Heart right ventricle (tissue), 16 donors: ENCODE measurements at regions not wholly inside any gene's neighbourhood (a gene's known extent, or its start where the extent isn't known, plus 50 kb on each side); places are given as distances from the start of the nearest gene placed in this dataset.

Experiments used
- ATAC-seq, 8 donors: fragments of 200-7000 bp; cut with Tn5 transposase; one replicate each; pipeline ENCODE4 v1.9.1; 2020; ENCODE audit warnings: mild to moderate bottlenecking in 8 of 8, moderate library complexity in 8 of 8, moderate number of reproducible peaks in 1 of 8
- DNase-seq, 2 donors: peaks; one replicate each; pipeline ENCODE4 v3.0.0-alpha.2; 2020
- H3K27ac ChIP-seq, 10 donors: fragments of 200-600 bp; sonication (generic) in 2 of 10; one replicate each; pipeline versions ENCODE4 v1.5.0 to v1.8.0; 2020 to 2022; ENCODE audit warnings: mild to moderate bottlenecking in 3 of 10
- H3K27me3 ChIP-seq, 7 donors: fragments of 200-600 bp; one replicate each; pipeline ENCODE4 v1.8.0; 2021 to 2022; ENCODE audit warnings: mild to moderate bottlenecking in 2 of 7
- H3K36me3 ChIP-seq, 9 donors: fragments of 200-600 bp; sonication (generic) in 1 of 9; one replicate each; pipeline versions ENCODE4 v1.5.0 to v1.8.0; 2020 to 2022; ENCODE audit warnings: mild to moderate bottlenecking in 2 of 9
- H3K4me1 ChIP-seq, 9 donors: fragments of 200-600 bp; sonication (generic) in 1 of 9; one replicate each; pipeline versions ENCODE4 v1.5.0 to v1.8.0; 2020 to 2022; ENCODE audit warnings: mild to moderate bottlenecking in 4 of 9
- H3K4me3 ChIP-seq, 10 donors: fragments of 200-600 bp; sonication (generic) in 2 of 10; one replicate each; pipeline versions ENCODE4 v1.5.0 to v1.8.0; 2020 to 2022; ENCODE audit warnings: mild to moderate bottlenecking in 7 of 10, moderate library complexity in 2 of 10
- H3K9me3 ChIP-seq, 11 donors: fragments of 200-600 bp in 10 of 11; sonication (generic) in 2 of 11; one replicate each; pipeline versions ENCODE4 v1.5.0 to v1.8.0; 2013 to 2022; ENCODE audit warnings: mild to moderate bottlenecking in 2 of 11, control low read depth in 1 of 11, moderate library complexity in 1 of 11
- WGBS, 2 donors: extraction: QIAGEN DNeasy Blood & Tissue Kit; methylation state at CpG; one replicate each; pipeline ENCODE4 v1.1.7; 2013; ENCODE audit warnings: inconsistent platforms in 1 of 2; 5-methylcytosine and 5-hydroxymethylcytosine counted together
- intact Hi-C, 10 donors: fragments of 100-400 bp; cut with DNase I; formaldehyde crosslinking; loops; one replicate each; pipeline versions ENCODE4 v1.11.1 to v1.14.2; 2022
- TF ChIP-seq, protein P1 (sequence below), 9 donors: fragments of 200-600 bp; sonication (generic) in 2 of 9; IDR thresholded peaks; one replicate each; pipeline versions ENCODE4 v1.5.0 to v1.8.0; 2021 to 2022; ENCODE audit warnings: antibody characterized with exemption in 9 of 9, mild to moderate bottlenecking in 5 of 9, moderate library complexity in 1 of 9
- donor health status: Arrhythmogenic right ventricular cardiomyopathy.
- donor health status: ischemic (EF 13 %, LVEDD 7.1; RV severe dilation, severe dysfunction).
- donor health status: healthy with polysubstance abuse.
- donor health status: DM: no; HTN: yes; CAD: no.
- donor health status: DM: no; HTN: no; CAD: no.
- donor health status: ischemic (EF 25% LVEDD 6.9; RV normal size, moderate dysfunction).
- donor health status: ischemic (EF 25% LVEDD 5.7; RV mildly dilated, moderate dysfunction).
- donor health status: healthy.
- donor health status: DM: yes; HTN: yes; CAD: no.
- donor health status: Ischemic cardiomyopathy.
- donor health status: ischemic (EF 35%, LVEDD 5.7; RV mildly dilated, moderate dysfunction).
- donor health status: nonischemic (EF 11% LVEDD 7.7; RV severe dilation, severe dysfunction).
- donor health status: DM: yes; HTN: yes; CAD: no.
- donor health status: PGD.
- donor health status: ischemic (EF 29% LVEDD 5.4; RV normal size, mild dysfunction).
- donor health status: nonischemic (EF 23%, LVEDD 6.1; RV moderate dilation, normal function).

DNA sequence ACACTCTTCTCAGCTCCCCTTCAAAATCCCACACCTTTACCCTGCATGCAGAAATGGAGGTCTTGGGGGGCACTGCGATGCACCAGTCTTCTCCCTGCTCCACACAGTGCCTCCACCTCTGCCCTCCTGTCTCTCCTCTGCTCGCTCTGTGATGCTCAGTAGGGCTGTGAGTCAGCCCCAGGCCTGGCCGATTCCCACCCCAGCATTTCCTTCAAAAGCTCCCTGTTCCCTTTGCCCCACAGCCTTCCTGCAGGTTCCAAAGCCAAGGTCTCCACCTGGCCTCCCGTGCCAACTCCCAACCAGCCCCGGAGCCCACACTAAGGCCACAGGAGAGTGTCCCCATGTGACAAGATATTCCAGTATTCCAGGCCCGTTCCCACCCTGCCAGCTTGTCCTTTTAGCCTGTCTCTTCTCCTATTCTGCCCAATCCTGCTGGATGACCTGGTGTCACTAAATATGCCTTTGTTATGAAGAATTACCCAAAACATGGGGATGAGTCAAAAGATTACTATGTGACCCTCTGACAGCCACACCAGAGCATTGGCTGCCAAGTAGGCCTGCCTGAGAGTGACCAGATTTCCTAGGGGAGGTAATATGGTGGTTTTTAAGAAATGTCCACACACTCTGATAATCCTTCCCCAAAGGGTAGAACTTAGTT lies 118.9 kb upstream of the NXT1 start:
- peaks cover 0 to 8% (median 0%) of the 10 kb centered on the region in 11 donors for H3K9me3 ChIP-seq
- H3K36me3 ChIP-seq: no peaks in the 10 kb centered on the region
- no peak for DNase-seq
- TF ChIP-seq, protein P1, sequence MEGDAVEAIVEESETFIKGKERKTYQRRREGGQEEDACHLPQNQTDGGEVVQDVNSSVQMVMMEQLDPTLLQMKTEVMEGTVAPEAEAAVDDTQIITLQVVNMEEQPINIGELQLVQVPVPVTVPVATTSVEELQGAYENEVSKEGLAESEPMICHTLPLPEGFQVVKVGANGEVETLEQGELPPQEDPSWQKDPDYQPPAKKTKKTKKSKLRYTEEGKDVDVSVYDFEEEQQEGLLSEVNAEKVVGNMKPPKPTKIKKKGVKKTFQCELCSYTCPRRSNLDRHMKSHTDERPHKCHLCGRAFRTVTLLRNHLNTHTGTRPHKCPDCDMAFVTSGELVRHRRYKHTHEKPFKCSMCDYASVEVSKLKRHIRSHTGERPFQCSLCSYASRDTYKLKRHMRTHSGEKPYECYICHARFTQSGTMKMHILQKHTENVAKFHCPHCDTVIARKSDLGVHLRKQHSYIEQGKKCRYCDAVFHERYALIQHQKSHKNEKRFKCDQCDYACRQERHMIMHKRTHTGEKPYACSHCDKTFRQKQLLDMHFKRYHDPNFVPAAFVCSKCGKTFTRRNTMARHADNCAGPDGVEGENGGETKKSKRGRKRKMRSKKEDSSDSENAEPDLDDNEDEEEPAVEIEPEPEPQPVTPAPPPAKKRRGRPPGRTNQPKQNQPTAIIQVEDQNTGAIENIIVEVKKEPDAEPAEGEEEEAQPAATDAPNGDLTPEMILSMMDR (IDR thresholded peaks at IDR 0.05): no peak
- H3K4me3 ChIP-seq: no peak overlapping the region
- no peak for ATAC-seq
- intact Hi-C loops: loop anchor here in 8 of 10 donors (5.0 to 10.0 kb wide), 7 partner anchors 47 to 539 kb away; no protein-coding TSS in a partner anchor
- H3K27me3 ChIP-seq: peaks cover 0 to 4% (median 0%) of the 10 kb centered on the region in 7 donors
- H3K27ac ChIP-seq: no peak overlapping the region
- H3K4me1 ChIP-seq: peaks cover 0 to 22% (median 9%) of the 10 kb centered on the region in 9 donors
- WGBS, 2 donors: 88 to 96% methylated on average over 6 of the region's 6 CpGs

DNA sequence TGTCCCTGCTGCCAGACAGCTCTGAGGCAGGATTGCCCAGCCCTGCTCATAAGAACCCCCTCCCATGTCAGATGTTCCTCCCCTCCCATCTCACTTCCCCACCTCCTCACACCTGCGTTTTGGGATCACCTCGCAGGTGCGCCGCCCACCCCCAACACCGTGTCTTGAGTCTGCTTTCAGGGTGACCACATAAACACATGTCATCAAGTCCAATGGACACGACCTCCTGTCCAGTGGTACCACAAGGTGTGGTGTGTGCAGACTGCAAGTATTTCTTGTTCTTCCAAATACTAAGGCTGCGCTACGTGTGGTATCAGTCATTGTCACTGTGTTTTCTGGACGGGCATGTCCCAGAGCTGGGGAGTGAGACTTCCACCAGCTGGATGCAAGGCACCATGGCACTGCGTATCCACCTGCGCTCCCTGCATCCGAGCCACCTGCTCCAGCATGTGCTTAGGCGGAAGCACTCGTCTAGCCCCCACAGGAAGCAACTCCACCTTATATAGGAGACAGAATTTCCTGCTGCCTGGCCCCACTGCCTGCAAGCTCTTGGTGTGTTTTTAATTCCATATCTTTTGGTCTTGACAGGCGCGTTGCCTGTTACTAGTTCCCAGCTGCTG lies 119.7 kb upstream of the NXT1 start:
- WGBS, 2 donors: 82 to 84% methylated on average over 16 of the region's 16 CpGs
- ATAC-seq (no peak), DNase-seq (no peak)
- Histone ChIP-seq H3K9me3 (peaks cover 0 to 8% (median 0%) of the 10 kb centered on the region in 11 donors), H3K27me3 (peaks cover 0 to 4% (median 0%) of the 10 kb centered on the region in 7 donors), H3K4me3 (no peak overlapping the region), H3K4me1 (peaks cover 0 to 22% (median 9%) of the 10 kb centered on the region in 9 donors), H3K27ac (no peak overlapping the region), H3K36me3 (no peaks in the 10 kb centered on the region)
- TF ChIP-seq, protein P1 (IDR thresholded peaks at IDR 0.05): no peak
- intact Hi-C loops: loop anchor here in 8 of 10 donors (5.0 to 10.0 kb wide), 7 partner anchors 46 to 539 kb away; no protein-coding TSS in a partner anchor

DNA sequence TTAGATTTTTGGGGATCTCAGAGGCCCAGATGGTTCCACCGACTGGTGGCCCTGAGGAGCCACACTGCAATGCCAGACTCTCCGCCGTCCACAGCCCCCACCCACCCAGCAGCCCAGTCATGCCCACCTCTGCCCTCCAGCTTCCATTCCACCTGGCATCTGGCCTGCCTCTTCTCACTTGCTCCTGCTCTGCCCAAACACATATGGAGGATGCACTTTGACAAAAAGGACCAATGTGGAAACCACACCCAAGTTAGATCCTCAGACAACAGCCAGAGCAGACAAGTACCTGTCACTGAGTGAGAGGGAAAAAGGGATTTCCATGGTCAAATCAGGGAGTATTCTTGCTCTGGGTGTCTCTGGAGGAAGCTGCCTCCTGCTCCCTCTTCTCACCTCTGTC lies 120.6 kb upstream of the NXT1 start:
- peaks cover 0 to 4% (median 0%) of the 10 kb centered on the region in 7 donors for H3K27me3 ChIP-seq
- peaks cover 0 to 8% (median 0%) of the 10 kb centered on the region in 11 donors for H3K9me3 ChIP-seq
- H3K4me1 ChIP-seq: peaks cover 0 to 28% (median 9%) of the 10 kb centered on the region in 9 donors
- WGBS, 2 donors: 88 to 97% methylated on average over 3 of the region's 3 CpGs
- no peak overlapping the region for H3K27ac ChIP-seq
- TF ChIP-seq, protein P1 (IDR thresholded peaks at IDR 0.05): no peak
- intact Hi-C loops: loop anchor here in 8 of 10 donors (2.0 to 10.0 kb wide), 8 partner anchors 21 to 538 kb away; no protein-coding TSS in a partner anchor
- no peaks in the 10 kb centered on the region for H3K36me3 ChIP-seq
- no peak for DNase-seq
- no peak overlapping the region for H3K4me3 ChIP-seq
- ATAC-seq: no peak

GRCh38 chr20:23228912-23229311 lies 121.7 kb upstream of the NXT1 start:
- Histone ChIP-seq H3K36me3 (no peaks in the 10 kb centered on the region), H3K4me3 (no peak overlapping the region), H3K27ac (no peak overlapping the region), H3K9me3 (peaks cover 0 to 8% (median 0%) of the 10 kb centered on the region in 11 donors), H3K4me1 (peaks cover 0 to 30% (median 9%) of the 10 kb centered on the region in 9 donors), H3K27me3 (peaks cover 0 to 4% (median 0%) of the 10 kb centered on the region in 7 donors)
- no peak for DNase-seq
- intact Hi-C loops: loop anchor here in 2 of 10 donors (2.0 to 5.0 kb wide), 2 partner anchors 20 to 177 kb away; no protein-coding TSS in a partner anchor
- peak in 4 of 8 donors; percentile 15 to 51 (median 21) for ATAC-seq
- WGBS, 2 donors: 39 to 41% methylated on average over 3 of the region's 3 CpGs
- TF ChIP-seq, protein P1 (IDR thresholded peaks at IDR 0.05): no peak
